ENCODE measurements at regions not wholly inside any gene's neighbourhood (a gene's known extent, or its start where the extent isn't known, plus 50 kb on each side); places are given as distances from the start of the nearest gene placed in this dataset.

- TF ChIP-seq CTCF (conservative IDR thresholded peaks at IDR 0.05; ENCODE audit: low read length) = no peak
- no peak for TF ChIP-seq EZH2phosphoT487 (IDR thresholded peaks at IDR 0.05; ENCODE audit: borderline replicate concordance, low read depth, low read length)
These were observed 651.2 kb upstream of the PITX2 start for GRCh38 chr4:111274060-111274459.

All from OCI-LY7 (cell line).